ENCODE measurements at regions not wholly inside any gene's neighbourhood (a gene's known extent, or its start where the extent isn't known, plus 50 kb on each side); places are given as distances from the start of the nearest gene placed in this dataset.

DNA sequence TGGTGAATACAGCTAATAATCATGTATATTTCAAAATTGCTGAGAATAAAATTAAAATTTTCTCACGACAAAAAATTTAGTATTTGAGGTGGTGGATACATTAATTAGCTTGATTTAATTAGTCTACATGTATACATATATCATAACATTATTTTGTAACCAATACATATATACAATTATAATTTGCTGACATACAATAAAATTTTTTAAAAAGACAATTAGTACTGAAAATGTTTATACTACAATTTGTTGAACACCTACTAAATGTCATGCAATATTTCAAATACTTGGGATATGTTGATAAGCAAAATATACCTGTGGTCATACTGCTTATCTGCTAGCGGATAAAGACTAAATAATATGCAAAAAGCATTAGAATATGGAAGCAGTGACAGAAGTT is 586.5 kb downstream of the SLITRK6 start:
- TF ChIP-seq POLR2A (IDR thresholded peaks at IDR 0.05), result no peak
- TF ChIP-seq, protein P1, sequence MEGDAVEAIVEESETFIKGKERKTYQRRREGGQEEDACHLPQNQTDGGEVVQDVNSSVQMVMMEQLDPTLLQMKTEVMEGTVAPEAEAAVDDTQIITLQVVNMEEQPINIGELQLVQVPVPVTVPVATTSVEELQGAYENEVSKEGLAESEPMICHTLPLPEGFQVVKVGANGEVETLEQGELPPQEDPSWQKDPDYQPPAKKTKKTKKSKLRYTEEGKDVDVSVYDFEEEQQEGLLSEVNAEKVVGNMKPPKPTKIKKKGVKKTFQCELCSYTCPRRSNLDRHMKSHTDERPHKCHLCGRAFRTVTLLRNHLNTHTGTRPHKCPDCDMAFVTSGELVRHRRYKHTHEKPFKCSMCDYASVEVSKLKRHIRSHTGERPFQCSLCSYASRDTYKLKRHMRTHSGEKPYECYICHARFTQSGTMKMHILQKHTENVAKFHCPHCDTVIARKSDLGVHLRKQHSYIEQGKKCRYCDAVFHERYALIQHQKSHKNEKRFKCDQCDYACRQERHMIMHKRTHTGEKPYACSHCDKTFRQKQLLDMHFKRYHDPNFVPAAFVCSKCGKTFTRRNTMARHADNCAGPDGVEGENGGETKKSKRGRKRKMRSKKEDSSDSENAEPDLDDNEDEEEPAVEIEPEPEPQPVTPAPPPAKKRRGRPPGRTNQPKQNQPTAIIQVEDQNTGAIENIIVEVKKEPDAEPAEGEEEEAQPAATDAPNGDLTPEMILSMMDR (IDR thresholded peaks at IDR 0.05 in 4 of 5, conservative IDR thresholded peaks at IDR 0.05 in 1 of 5), result no peak
